ENCODE measurements at regions not wholly inside any gene's neighbourhood (a gene's known extent, or its start where the extent isn't known, plus 50 kb on each side); places are given as distances from the start of the nearest gene placed in this dataset.

DNA sequence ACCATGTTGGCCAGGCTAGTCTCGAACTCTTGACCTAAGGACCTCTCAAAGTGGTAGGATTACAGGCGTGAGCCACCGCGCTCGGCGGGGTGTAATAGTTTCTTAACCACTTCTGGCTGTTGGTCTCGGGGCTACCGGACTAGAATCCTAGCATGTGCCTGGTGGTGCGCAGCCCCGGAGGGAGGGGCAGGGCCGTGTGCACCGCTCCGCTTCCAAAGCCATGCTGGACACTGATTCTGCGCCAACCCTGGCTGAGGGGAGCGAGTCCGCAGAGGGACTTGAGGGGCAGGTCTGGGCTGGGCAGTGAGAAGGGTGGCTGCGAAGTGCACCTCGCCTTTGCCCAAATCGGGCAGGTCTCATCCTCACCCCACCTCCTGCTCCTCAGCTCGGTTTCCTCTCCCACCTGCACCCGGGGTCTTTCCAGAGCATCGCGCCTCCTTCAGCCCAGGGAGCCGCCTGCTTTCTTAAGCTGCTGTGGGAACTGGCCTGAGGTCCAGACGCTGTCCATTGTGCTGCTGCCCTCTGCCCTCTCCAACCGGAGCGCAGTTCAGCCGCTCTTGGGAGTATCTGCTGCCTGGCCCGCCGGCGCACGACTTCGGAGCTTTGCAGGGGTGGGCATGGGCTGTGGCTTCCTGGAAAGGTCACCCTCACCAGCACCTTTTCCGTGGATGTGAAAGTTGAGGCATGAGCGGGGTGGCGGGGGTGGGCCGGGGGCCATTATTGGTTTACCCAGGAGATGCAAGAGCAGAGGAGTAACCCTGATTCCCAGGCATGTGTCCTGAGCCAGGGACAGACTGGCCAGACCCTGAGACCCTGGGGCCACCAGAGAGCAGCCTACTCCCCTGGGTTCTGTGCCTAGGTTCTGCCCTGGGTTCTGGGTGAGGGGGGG is 422.6 kb upstream of the NUPR2 start:
- H3K4me3 ChIP-seq (ENCODE audit: low read depth, low read length): peak overlapping the region; percentile 46; the same call in 1 of the 2 replicates
- no peak for DNase-seq (ENCODE audit: low read depth)
- TF ChIP-seq, protein P1, sequence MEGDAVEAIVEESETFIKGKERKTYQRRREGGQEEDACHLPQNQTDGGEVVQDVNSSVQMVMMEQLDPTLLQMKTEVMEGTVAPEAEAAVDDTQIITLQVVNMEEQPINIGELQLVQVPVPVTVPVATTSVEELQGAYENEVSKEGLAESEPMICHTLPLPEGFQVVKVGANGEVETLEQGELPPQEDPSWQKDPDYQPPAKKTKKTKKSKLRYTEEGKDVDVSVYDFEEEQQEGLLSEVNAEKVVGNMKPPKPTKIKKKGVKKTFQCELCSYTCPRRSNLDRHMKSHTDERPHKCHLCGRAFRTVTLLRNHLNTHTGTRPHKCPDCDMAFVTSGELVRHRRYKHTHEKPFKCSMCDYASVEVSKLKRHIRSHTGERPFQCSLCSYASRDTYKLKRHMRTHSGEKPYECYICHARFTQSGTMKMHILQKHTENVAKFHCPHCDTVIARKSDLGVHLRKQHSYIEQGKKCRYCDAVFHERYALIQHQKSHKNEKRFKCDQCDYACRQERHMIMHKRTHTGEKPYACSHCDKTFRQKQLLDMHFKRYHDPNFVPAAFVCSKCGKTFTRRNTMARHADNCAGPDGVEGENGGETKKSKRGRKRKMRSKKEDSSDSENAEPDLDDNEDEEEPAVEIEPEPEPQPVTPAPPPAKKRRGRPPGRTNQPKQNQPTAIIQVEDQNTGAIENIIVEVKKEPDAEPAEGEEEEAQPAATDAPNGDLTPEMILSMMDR (IDR thresholded peaks at IDR 0.05; ENCODE audit: control insufficient read depth, extremely low read depth, insufficient read depth): no peak

DNA sequence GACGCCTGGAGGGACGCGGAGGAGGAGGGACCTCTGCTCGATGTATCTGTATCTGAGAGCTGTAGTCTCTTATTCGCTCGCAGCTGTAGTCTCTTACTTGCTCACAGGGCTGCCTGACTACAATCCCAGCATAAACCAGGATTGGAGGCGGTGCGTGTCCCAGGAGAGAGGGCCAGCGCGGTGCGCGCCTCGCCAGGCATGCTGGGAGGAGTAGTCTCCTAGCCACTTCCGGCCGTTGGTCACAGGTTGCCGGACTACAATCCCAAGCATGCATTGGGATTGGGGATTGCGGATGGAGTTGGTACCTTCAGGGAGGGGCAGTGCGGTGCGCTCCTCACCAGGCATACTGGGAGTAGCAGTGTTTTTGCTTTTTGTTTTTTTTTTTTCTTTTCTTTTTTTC is 421.7 kb upstream of the NUPR2 start:
- DNase-seq (ENCODE audit: low read depth): peak; percentile 27
- peak overlapping the region; percentile 46 for H3K4me3 ChIP-seq (ENCODE audit: low read depth, low read length)
- TF ChIP-seq, protein P1 (IDR thresholded peaks at IDR 0.05; ENCODE audit: control insufficient read depth, extremely low read depth, insufficient read depth): no peak

DNA sequence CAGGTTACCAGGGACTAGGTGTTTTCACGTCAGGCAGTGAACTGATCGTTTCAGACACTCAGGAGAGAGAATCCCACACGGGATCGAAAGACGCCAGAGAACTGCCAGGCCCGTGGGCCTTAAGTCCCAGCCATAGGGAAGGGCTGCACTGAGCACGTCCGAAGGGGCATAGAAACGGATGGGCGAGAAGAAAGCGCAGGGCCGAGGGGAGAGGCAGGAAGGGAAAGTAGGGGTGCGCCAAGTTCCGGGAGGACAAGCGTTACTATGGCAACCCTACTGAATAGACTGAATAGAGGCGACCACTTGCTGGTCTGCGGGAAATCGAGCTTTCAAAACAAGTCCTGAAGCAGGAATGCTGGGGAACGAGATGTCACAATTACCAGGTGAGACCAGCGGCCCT is 421.3 kb upstream of the NUPR2 start:
- DNase-seq (ENCODE audit: low read depth): no peak
- TF ChIP-seq, protein P1 (IDR thresholded peaks at IDR 0.05; ENCODE audit: control insufficient read depth, extremely low read depth, insufficient read depth): no peak
- peak overlapping the region; percentile 46 for H3K4me3 ChIP-seq (ENCODE audit: low read depth, low read length)

DNA sequence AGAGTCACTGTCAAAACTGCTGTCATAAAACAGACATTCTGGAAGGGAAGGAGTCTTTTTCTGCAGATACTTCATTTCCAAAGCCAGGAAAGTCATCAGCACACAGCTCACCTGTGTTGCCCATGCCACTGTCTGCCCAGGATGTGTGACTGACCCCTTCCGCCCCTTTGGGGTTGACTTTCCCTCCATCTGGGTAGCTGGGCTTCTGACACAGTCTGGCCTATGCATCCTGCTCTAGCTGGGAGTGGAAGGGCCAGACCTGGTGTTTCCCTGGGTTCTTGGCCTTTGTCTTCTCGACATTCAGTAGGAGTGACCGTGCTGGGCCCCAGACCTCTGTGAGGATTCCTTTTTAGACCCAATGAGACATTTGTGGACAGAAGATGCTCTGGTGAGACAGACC is 378.9 kb upstream of the NUPR2 start:
- DNase-seq (ENCODE audit: low read depth): no peak
- H3K4me3 ChIP-seq (ENCODE audit: low read depth, low read length): no peak overlapping the region
- TF ChIP-seq, protein P1 (IDR thresholded peaks at IDR 0.05; ENCODE audit: control insufficient read depth, extremely low read depth, insufficient read depth): no peak

DNA sequence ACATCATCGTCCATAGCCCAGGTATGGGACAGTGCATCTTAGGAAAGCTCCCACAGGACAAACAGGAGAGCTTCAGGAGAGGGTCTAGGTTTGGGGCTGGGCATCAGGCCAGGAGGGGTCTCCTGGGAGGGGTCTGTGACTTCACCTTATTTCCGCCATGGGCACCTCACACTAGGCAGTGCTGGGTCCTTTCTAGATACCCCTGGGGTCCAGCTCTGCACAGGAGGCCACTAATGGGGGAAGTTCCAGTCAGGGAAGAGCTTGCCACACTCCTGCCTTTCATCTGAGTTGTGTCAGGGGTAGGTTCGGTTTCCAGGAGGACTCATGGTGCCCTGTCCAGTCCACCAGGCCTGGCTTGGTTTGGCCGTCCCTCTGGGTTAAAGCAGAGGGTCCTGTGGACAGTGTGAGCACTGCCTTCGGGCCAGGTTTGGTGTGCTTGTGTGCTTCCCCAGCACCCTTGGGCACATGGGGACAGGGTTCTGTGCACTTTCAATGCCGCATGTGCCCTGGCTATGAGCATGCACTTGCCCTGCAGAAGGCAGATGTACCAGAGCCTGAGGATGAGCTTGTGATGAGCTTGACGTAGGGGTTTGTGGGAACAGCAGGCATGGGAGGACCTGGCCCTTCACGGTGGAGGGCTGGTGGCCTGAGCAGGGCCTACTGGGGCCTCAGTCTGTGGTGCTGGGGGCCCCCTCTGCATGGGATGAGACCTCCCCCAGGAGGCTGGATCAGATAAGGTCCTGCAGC is 377.7 kb upstream of the NUPR2 start:
- no peak overlapping the region for H3K4me3 ChIP-seq (ENCODE audit: low read depth, low read length)
- no peak for DNase-seq (ENCODE audit: low read depth)
- TF ChIP-seq, protein P1 (IDR thresholded peaks at IDR 0.05; ENCODE audit: control insufficient read depth, extremely low read depth, insufficient read depth): no peak

DNA sequence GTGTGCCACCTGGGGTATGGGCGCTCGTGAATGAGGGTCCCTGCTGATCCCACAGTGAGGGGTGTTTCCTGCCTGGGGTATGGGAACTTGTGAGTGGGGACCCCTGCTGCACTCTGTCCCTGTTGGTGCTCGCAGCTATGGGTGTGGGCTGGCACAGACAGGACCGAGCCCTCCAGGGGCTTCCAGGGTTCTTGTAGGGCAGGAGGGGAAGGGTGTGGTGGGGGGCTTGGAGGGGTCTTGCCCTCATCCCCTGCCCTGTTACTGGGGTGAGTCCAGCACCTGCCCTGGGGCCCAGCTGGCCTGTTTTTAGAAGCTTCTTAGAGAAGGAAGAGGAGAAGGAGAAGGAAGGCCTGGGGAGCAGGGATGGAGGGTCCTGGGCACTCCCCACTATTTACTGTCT is 377.0 kb upstream of the NUPR2 start:
- no peak for DNase-seq (ENCODE audit: low read depth)
- H3K4me3 ChIP-seq (ENCODE audit: low read depth, low read length): no peak overlapping the region
- TF ChIP-seq, protein P1 (IDR thresholded peaks at IDR 0.05; ENCODE audit: control insufficient read depth, extremely low read depth, insufficient read depth): no peak

Data from LNCaP clone FGC (cell line).